H1 (cell line): ENCODE measurements at regions not wholly inside any gene's neighbourhood (a gene's known extent, or its start where the extent isn't known, plus 50 kb on each side); places are given as distances from the start of the nearest gene placed in this dataset.

Experiments
- CTCF ChIA-PET: fragments of 300-600 bp; sonication (Branson Sonifier 250); formaldehyde crosslinking; loops from one replicate; lab custom pipeline; 2021; ENCODE audit not compliant: partially characterized antibody; lab: Charles Lee
- POLR2A ChIA-PET: fragments of 300-600 bp; sonication (Branson Sonifier 250); formaldehyde crosslinking; loops from one replicate; lab custom pipeline; 2021; ENCODE audit warnings: inconsistent platforms; ENCODE audit not compliant: partially characterized antibody; lab: Charles Lee
- DNase-seq, 2 experiments: peaks; one replicate each; pipeline versions ENCODE4 v3.0.0 to v3.0.0-alpha.2; 2010 to 2022; ENCODE audit warnings: low spot score in 2 of 2, low read depth in 1 of 2, mixed read lengths in 1 of 2
- FAIRE-seq: peaks from 2 replicates; lab custom pipeline; 2011; peaks lifted over from hg19 to GRCh38; lab: Jason Lieb, UNC
- H2AFZ ChIP-seq: 2 replicates; pipeline ENCODE4 v1.8.1; 2012; ENCODE audit warnings: low read length, inconsistent platforms
- H2AK5ac ChIP-seq: 2 replicates; pipeline ENCODE4 v1.6.1; 2013; ENCODE audit warnings: low read depth, low read length
- H2BK120ac ChIP-seq: replicated peaks from 2 replicates; pipeline ENCODE3; 2013; ENCODE audit warnings: low read depth, low read length, inconsistent platforms
- H2BK12ac ChIP-seq: 2 replicates; pipeline ENCODE4 v1.6.1; 2013; ENCODE audit warnings: low read depth, low read length
- H2BK15ac ChIP-seq: 2 replicates; pipeline ENCODE4 v1.6.1; 2013; ENCODE audit warnings: low read length
- H2BK20ac ChIP-seq: 2 replicates; pipeline ENCODE4 v1.6.1; 2013; ENCODE audit warnings: low read length
- H2BK5ac ChIP-seq: 2 replicates; pipeline ENCODE4 v1.6.1; 2013; ENCODE audit warnings: low read depth, low read length
- H3K14ac ChIP-seq: 2 replicates; pipeline ENCODE4 v1.6.1; 2013; ENCODE audit warnings: inconsistent platforms; ENCODE audit not compliant: insufficient read length
- H3K18ac ChIP-seq: 2 replicates; pipeline ENCODE4 v1.6.1; 2013; ENCODE audit warnings: low read length; ENCODE audit errors: extremely low read depth
- H3K23ac ChIP-seq: 2 replicates; pipeline ENCODE4 v1.6.1; 2013; ENCODE audit warnings: inconsistent platforms; ENCODE audit not compliant: insufficient read length
- H3K23me2 ChIP-seq: 2 replicates; pipeline ENCODE4 v1.6.1; 2013; ENCODE audit warnings: low read depth, low read length
- H3K27ac ChIP-seq: 2 replicates; pipeline ENCODE4 v1.6.1; 2011; ENCODE audit warnings: low read depth, low read length, inconsistent platforms
- H3K27me3 ChIP-seq, 4 experiments: replicated peaks in 1 of 4; 1 replicate in 1 of 4; 2 replicates in 3 of 4; pipeline versions ENCODE4 v1.6.1 to v1.8.1; 2011 to 2013; ENCODE audit warnings: low read length in 3 of 4, mild to moderate bottlenecking in 3 of 4, inconsistent platforms in 2 of 4, mixed read lengths in 2 of 4, moderate library complexity in 1 of 4; ENCODE audit not compliant: control insufficient read depth in 3 of 4, insufficient read depth in 3 of 4; ENCODE audit errors: extremely low read depth in 1 of 4
- H3K36me3 ChIP-seq, 4 experiments: 2 replicates each; pipeline versions ENCODE4 v1.6.1 to v1.8.1; 2011 to 2013; ENCODE audit warnings: mild to moderate bottlenecking in 4 of 4, low read length in 3 of 4, moderate library complexity in 2 of 4, control low read depth in 1 of 4, inconsistent platforms in 1 of 4; ENCODE audit not compliant: insufficient read depth in 4 of 4, control insufficient read depth in 2 of 4
- H3K4ac ChIP-seq: replicated peaks from 2 replicates; pipeline ENCODE3; 2013; ENCODE audit warnings: low read length, low read depth, mixed read lengths, inconsistent platforms; ENCODE audit not compliant: insufficient read length
- H3K4me1 ChIP-seq, 4 experiments: replicated peaks in 1 of 4; 1 replicate in 1 of 4; 2 replicates in 3 of 4; pipeline versions ENCODE4 v1.6.1 to v1.8.1; 2011 to 2013; ENCODE audit warnings: low read length in 3 of 4, inconsistent platforms in 2 of 4, mixed read lengths in 1 of 4; ENCODE audit not compliant: insufficient read depth in 4 of 4, control insufficient read depth in 3 of 4
- H3K4me2 ChIP-seq, 2 experiments: 2 replicates each; pipeline versions ENCODE4 v1.6.1 to v1.8.1; 2011 to 2013; ENCODE audit warnings: low read depth in 2 of 2, low read length in 2 of 2, control low read depth in 1 of 2, inconsistent platforms in 1 of 2, mild to moderate bottlenecking in 1 of 2; ENCODE audit not compliant: insufficient read depth in 1 of 2
- H3K4me3 ChIP-seq, 4 experiments: fragments of 200-600, 300-600 bp in 1 of 4; sonication (generic), shearing (Covaris generic), sonication (Bioruptor Twin) in 1 of 4; 2 replicates each; pipeline versions ENCODE4 v1.5.1 to v1.8.1; 2011 to 2016; ENCODE audit warnings: low read length in 4 of 4, low read depth in 3 of 4, control low read depth in 2 of 4, inconsistent platforms in 2 of 4, mild to moderate bottlenecking in 2 of 4, mixed read lengths in 1 of 4, moderate library complexity in 1 of 4; ENCODE audit not compliant: insufficient read depth in 2 of 4; ENCODE audit errors: extremely low read depth in 1 of 4
- H3K56ac ChIP-seq: replicated peaks from 2 replicates; pipeline ENCODE3; 2013; ENCODE audit warnings: low read depth, mild to moderate bottlenecking, mixed read lengths, low read length, inconsistent platforms; ENCODE audit not compliant: insufficient read length
- H3K79me1 ChIP-seq: 2 replicates; pipeline ENCODE4 v1.6.1; 2013; ENCODE audit warnings: low read depth, low read length, control low read depth
- H3K79me2 ChIP-seq, 2 experiments: 2 replicates each; pipeline versions ENCODE4 v1.6.1 to v1.8.1; 2012 to 2013; ENCODE audit warnings: low read length in 2 of 2, mild to moderate bottlenecking in 2 of 2, inconsistent platforms in 1 of 2; ENCODE audit not compliant: insufficient read depth in 2 of 2, control insufficient read depth in 1 of 2
- H3K9ac ChIP-seq, 4 experiments: replicated peaks in 1 of 4; 1 replicate in 1 of 4; 2 replicates in 3 of 4; pipeline versions ENCODE4 v1.6.1 to v1.8.1; 2011 to 2013; ENCODE audit warnings: low read depth in 3 of 4, low read length in 3 of 4, control low read depth in 2 of 4, mild to moderate bottlenecking in 2 of 4, moderate library complexity in 2 of 4, inconsistent platforms in 1 of 4; ENCODE audit errors: extremely low read depth in 1 of 4
- H3K9me3 ChIP-seq, 2 experiments: 2 replicates each; pipeline versions ENCODE4 v1.6.1 to v1.8.1; 2012 to 2013; ENCODE audit warnings: mild to moderate bottlenecking in 2 of 2, moderate library complexity in 2 of 2, control low read depth in 1 of 2, inconsistent platforms in 1 of 2, low read depth in 1 of 2, low read length in 1 of 2, mixed read lengths in 1 of 2; ENCODE audit not compliant: insufficient read depth in 2 of 2
- H4K20me1 ChIP-seq, 2 experiments: replicated peaks in 1 of 2; 2 replicates each; pipeline versions ENCODE3 to v1.8.1; 2011 to 2013; ENCODE audit warnings: inconsistent platforms in 2 of 2, low read length in 2 of 2, mild to moderate bottlenecking in 1 of 2; ENCODE audit not compliant: insufficient read depth in 2 of 2, control insufficient read depth in 1 of 2
- H4K5ac ChIP-seq: 2 replicates; pipeline ENCODE4 v1.6.1; 2013; ENCODE audit warnings: low read length, low read depth, mixed read lengths, inconsistent platforms; ENCODE audit not compliant: insufficient read length
- H4K8ac ChIP-seq: 2 replicates; pipeline ENCODE4 v1.8.0; 2013; ENCODE audit warnings: mild to moderate bottlenecking, moderate library complexity, low read length, inconsistent platforms; ENCODE audit not compliant: insufficient read depth; ENCODE audit errors: extremely low read depth
- H4K91ac ChIP-seq: replicated peaks from 2 replicates; pipeline ENCODE3; 2013; ENCODE audit warnings: low read length, mixed read lengths, inconsistent platforms; ENCODE audit not compliant: insufficient read length
- MAFK ChIP-seq: IDR thresholded peaks from 2 replicates; pipeline ENCODE4 v1.6.1; 2012; ENCODE audit warnings: low read depth, mild to moderate bottlenecking, improper control_type of control experiment, low read length
- TAF7 ChIP-seq: optimal IDR thresholded peaks from 2 replicates; pipeline ENCODE3; 2011; ENCODE audit warnings: low read depth, mild to moderate bottlenecking, inconsistent platforms, low read length, moderate library complexity, borderline replicate concordance
- WGBS, 2 experiments: shearing (Covaris generic) in 1 of 2; methylation state at CpG; one replicate each; pipeline versions ENCODE4 v1.1.6 to v1.1.7; 2013 to 2015; ENCODE audit warnings: low lambda C conversion rate in 2 of 2, mixed read lengths in 2 of 2, inconsistent platforms in 1 of 2, low coverage in 1 of 2, missing lambda C conversion rate in 1 of 2; ENCODE audit not compliant: insufficient replicate concordance in 2 of 2, insufficient coverage in 1 of 2, insufficient read length in 1 of 2; ENCODE audit errors: extremely low coverage in 1 of 2, missing lambda C conversion rate in 1 of 2; 5-methylcytosine and 5-hydroxymethylcytosine counted together

DNA sequence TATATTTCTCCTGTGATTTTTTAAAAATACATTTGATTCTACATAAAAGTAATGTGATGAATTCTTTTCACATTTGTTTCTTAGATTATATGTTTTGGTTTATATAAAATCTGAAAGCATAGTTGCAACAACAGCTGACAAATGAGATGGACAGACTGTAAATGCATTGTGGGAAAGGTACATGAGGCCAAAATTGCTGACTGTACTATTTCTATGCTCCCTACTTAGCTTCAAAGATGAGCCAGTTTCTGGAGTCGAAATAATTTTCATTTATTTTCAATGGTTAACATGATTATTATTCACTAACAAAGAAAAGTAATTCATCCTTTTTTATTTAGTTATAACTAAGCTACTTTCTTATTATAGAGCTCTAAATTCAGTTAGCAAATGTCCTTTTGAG is 441.3 kb upstream of the CCNG1 start:
- Histone ChIP-seq H3K4me3 (no peak overlapping the region), H3K4ac (no peak overlapping the region), H2BK120ac (no peak overlapping the region), H2BK20ac (no peak overlapping the region), H2BK5ac (no peak overlapping the region), H3K9ac (no peak overlapping the region), H3K23me2 (no peaks in the 10 kb centered on the region), H3K23ac (no peak overlapping the region), H4K91ac (no peak overlapping the region), H3K56ac (no peak overlapping the region), H2AK5ac (no peak overlapping the region), H2AFZ (no peak overlapping the region), H3K36me3 (no peaks in the 10 kb centered on the region), H4K5ac (no peak overlapping the region), H2BK12ac (no peak overlapping the region), H3K27ac (no peak overlapping the region), H3K14ac (no peak overlapping the region), H3K27me3 (no peaks in the 10 kb centered on the region), H3K9me3 (no peaks in the 10 kb centered on the region), H3K18ac (no peak overlapping the region), H4K8ac (no peak overlapping the region), H3K79me1 (no peaks in the 10 kb centered on the region), H3K4me1 (no peaks in the 10 kb centered on the region), H3K4me2 (no peak overlapping the region), H4K20me1 (no peaks in the 10 kb centered on the region), H3K79me2 (no peaks in the 10 kb centered on the region), H2BK15ac (no peak overlapping the region)
- CTCF ChIA-PET, result interaction anchor here (0.7 to 1.5 kb wide), 2 partner anchors 170 to 439 kb away, joined by 3 read pairs; no protein-coding TSS in a partner anchor
- WGBS, 2 experiments, result 85% methylated on average over 1 of the region's 1 CpG; no CpG with 5 or more reads in 1 of the 2 experiments
- DNase-seq (no peak), FAIRE-seq (no peak)
- POLR2A ChIA-PET, result no interaction called here
- TF ChIP-seq TAF7 (no peak), MAFK (peak; percentile 76)
